ENCODE measurements at regions not wholly inside any gene's neighbourhood (a gene's known extent, or its start where the extent isn't known, plus 50 kb on each side); places are given as distances from the start of the nearest gene placed in this dataset.
A peak's percentile ranks its signal among the peaks of the same experiment; 100 is the strongest.

- 8% methylated on average over 1 of the region's 1 CpG for WGBS (ENCODE audit: insufficient coverage, low coverage, low lambda C conversion rate, missing lambda C conversion rate)
Observed at GRCh38 chr12:92530706-92531105, 172.1 kb upstream of the PLEKHG7 start.

GRCh38 chr12:92529944-92530343 lies 172.8 kb upstream of the PLEKHG7 start:
- Histone ChIP-seq H3K36me3 (no peaks in the 10 kb centered on the region), H3K9me3 (no peaks in the 10 kb centered on the region), H3K4me3 (no peak overlapping the region), H3K4me1 (no peaks in the 10 kb centered on the region), H3K27ac (no peak overlapping the region), H3K27me3 (no peaks in the 10 kb centered on the region)
- TF ChIP-seq CTCF (IDR thresholded peaks at IDR 0.05) (no peak), POLR2A (IDR thresholded peaks at IDR 0.05) (no peak)
- DNase-seq (no peak), ATAC-seq (no peak)
- intact Hi-C loops (cut with DNase I): no loop called here

More at GRCh38 chr12:92530706-92531105, 172.1 kb upstream of the PLEKHG7 start:
- intact Hi-C loops (cut with DNase I): no loop called here
- Histone ChIP-seq H3K27ac (no peak overlapping the region), H3K9me3 (no peaks in the 10 kb centered on the region), H3K27me3 (no peaks in the 10 kb centered on the region), H3K4me1 (no peaks in the 10 kb centered on the region), H3K36me3 (no peaks in the 10 kb centered on the region), H3K4me3 (no peak overlapping the region)
- DNase-seq (no peak), ATAC-seq (peak; percentile 81 to 97 (median 88))
- TF ChIP-seq CTCF (IDR thresholded peaks at IDR 0.05): no peak
- TF ChIP-seq POLR2A (IDR thresholded peaks at IDR 0.05): no peak

GRCh38 chr12:92528586-92528985 lies 174.2 kb upstream of the PLEKHG7 start:
- H3K36me3 ChIP-seq: no peaks in the 10 kb centered on the region

GRCh38 chr12:92528097-92528496 lies 174.7 kb upstream of the PLEKHG7 start:
- intact Hi-C loops (cut with DNase I): no loop called here
- Histone ChIP-seq H3K4me1 (no peaks in the 10 kb centered on the region), H3K27ac (no peak overlapping the region), H3K9me3 (no peaks in the 10 kb centered on the region), H3K36me3 (no peaks in the 10 kb centered on the region), H3K27me3 (no peaks in the 10 kb centered on the region), H3K4me3 (no peak overlapping the region)
- ATAC-seq (no peak), DNase-seq (no peak)
- no peak for TF ChIP-seq POLR2A (IDR thresholded peaks at IDR 0.05)
- TF ChIP-seq CTCF (IDR thresholded peaks at IDR 0.05): no peak
- 51% methylated on average over 2 of the region's 2 CpGs for WGBS (ENCODE audit: insufficient coverage, low coverage, low lambda C conversion rate, missing lambda C conversion rate)

More at GRCh38 chr12:92528586-92528985, 174.2 kb upstream of the PLEKHG7 start:
- WGBS (ENCODE audit: insufficient coverage, low coverage, low lambda C conversion rate, missing lambda C conversion rate): 83% methylated on average over 3 of the region's 3 CpGs
- DNase-seq: no peak
- no peak for TF ChIP-seq POLR2A (IDR thresholded peaks at IDR 0.05)
- H3K9me3 ChIP-seq: no peaks in the 10 kb centered on the region
- intact Hi-C loops (cut with DNase I): no loop called here
- H3K27me3 ChIP-seq: no peaks in the 10 kb centered on the region
- no peak overlapping the region for H3K4me3 ChIP-seq
- ATAC-seq: no peak
- H3K4me1 ChIP-seq: no peaks in the 10 kb centered on the region
- H3K27ac ChIP-seq: no peak overlapping the region

GRCh38 chr12:92524489-92524888 lies 178.3 kb upstream of the PLEKHG7 start:
- intact Hi-C loops (cut with DNase I): no loop called here
- Histone ChIP-seq H3K9me3 (no peaks in the 10 kb centered on the region), H3K27me3 (no peaks in the 10 kb centered on the region), H3K4me1 (no peaks in the 10 kb centered on the region), H3K36me3 (no peaks in the 10 kb centered on the region), H3K4me3 (no peak overlapping the region), H3K27ac (no peak overlapping the region)
- TF ChIP-seq POLR2A (IDR thresholded peaks at IDR 0.05) (no peak), CTCF (IDR thresholded peaks at IDR 0.05) (no peak)
- ATAC-seq: no peak
- DNase-seq: no peak
- 80% methylated on average over 4 of the region's 4 CpGs for WGBS (ENCODE audit: insufficient coverage, low coverage, low lambda C conversion rate, missing lambda C conversion rate)
